NCI-H82 (cell line): ENCODE measurements at regions not wholly inside any gene's neighbourhood (a gene's known extent, or its start where the extent isn't known, plus 50 kb on each side); places are given as distances from the start of the nearest gene placed in this dataset.

Experiments used
- DNase-seq: peaks from one replicate; lab custom pipeline; 2025; lab: John Stamatoyannopoulos, UW

- no peak for DNase-seq
Observed at GRCh38 chr11:23953951-23954710, 542.7 kb upstream of the LUZP2 start.

- no peak for DNase-seq
Observed at GRCh38 chr11:23954730-23955129, 542.1 kb upstream of the LUZP2 start.

- DNase-seq: no peak
Observed at GRCh38 chr11:23956586-23956985, 540.3 kb upstream of the LUZP2 start.

- no peak for DNase-seq
Observed at GRCh38 chr11:23957314-23957713, 539.5 kb upstream of the LUZP2 start.

GRCh38 chr11:23959462-23959861 lies 537.4 kb upstream of the LUZP2 start:
- DNase-seq: no peak

- DNase-seq: no peak
Observed at GRCh38 chr11:23961503-23962338, 535.1 kb upstream of the LUZP2 start.

- DNase-seq: no peak
Observed at GRCh38 chr11:23973244-23973643, 523.6 kb upstream of the LUZP2 start.

GRCh38 chr11:23974051-23974450 lies 522.8 kb upstream of the LUZP2 start:
- DNase-seq: no peak

GRCh38 chr11:23974601-23975000 lies 522.3 kb upstream of the LUZP2 start:
- no peak for DNase-seq

GRCh38 chr11:23976426-23976825 lies 520.4 kb upstream of the LUZP2 start:
- no peak for DNase-seq

- DNase-seq: no peak
Observed at GRCh38 chr11:23976841-23977271, 520.0 kb upstream of the LUZP2 start.

- DNase-seq: no peak
Observed at GRCh38 chr11:23988381-23989006, 508.4 kb upstream of the LUZP2 start.

- no peak for DNase-seq
Observed at GRCh38 chr11:23990346-23991164, 506.3 kb upstream of the LUZP2 start.

- no peak for DNase-seq
Observed at GRCh38 chr11:23991165-23991539, 505.7 kb upstream of the LUZP2 start.

GRCh38 chr11:23995891-23996290 lies 501.0 kb upstream of the LUZP2 start:
- no peak for DNase-seq

GRCh38 chr11:23997356-23997755 lies 499.5 kb upstream of the LUZP2 start:
- DNase-seq: no peak

GRCh38 chr11:24005202-24005876 lies 491.5 kb upstream of the LUZP2 start:
- no peak for DNase-seq

GRCh38 chr11:24043842-24044241 lies 453.0 kb upstream of the LUZP2 start:
- no peak for DNase-seq

- DNase-seq: no peak
Observed at GRCh38 chr11:24046731-24047130, 450.1 kb upstream of the LUZP2 start.

GRCh38 chr11:24056051-24056450 lies 440.8 kb upstream of the LUZP2 start:
- DNase-seq: no peak

- no peak for DNase-seq
Observed at GRCh38 chr11:24060125-24060524, 436.7 kb upstream of the LUZP2 start.
